ENCODE measurements at regions not wholly inside any gene's neighbourhood (a gene's known extent, or its start where the extent isn't known, plus 50 kb on each side); places are given as distances from the start of the nearest gene placed in this dataset.
"Not testable (repeated sequence)": the region's sequence is repeated elsewhere in the genome, so short reads cannot be mapped to it uniquely, and the experiment has no call there.

DNA sequence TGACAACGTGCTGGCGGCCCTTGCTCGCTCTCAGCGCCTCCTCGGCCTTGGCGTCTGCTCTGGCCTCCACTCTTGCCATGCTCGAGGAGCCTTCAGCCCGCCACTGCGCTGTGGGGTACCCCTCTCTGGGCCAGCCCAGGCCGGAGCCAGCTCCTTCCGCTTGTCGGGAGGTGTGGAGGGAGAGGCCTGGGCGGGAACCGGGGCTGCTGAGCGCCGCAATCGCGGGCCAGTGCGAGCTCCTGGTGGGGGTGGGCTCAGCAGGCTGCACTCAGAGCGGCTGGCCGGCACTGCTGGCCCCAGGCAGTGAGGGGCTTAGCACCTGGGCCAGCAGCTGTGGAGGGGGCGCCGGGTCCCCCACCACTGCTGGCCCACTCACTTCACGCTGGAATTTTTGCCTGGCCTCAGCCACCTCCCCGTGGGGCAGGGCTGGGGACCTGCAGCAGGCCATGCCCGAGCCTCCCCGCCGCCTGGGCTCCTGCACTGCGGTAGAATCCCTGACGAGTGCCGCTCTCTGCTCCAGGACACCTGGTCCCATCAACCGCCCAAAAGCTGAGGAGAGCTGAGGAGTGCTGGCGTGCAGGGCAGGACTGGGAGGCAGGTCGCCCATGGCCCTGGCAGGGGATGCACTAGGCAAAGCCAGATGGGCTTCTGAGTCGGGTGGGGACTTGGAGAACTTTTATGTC is 372.2 kb upstream of the NRG3 start:
- DNase-seq: no peak

DNA sequence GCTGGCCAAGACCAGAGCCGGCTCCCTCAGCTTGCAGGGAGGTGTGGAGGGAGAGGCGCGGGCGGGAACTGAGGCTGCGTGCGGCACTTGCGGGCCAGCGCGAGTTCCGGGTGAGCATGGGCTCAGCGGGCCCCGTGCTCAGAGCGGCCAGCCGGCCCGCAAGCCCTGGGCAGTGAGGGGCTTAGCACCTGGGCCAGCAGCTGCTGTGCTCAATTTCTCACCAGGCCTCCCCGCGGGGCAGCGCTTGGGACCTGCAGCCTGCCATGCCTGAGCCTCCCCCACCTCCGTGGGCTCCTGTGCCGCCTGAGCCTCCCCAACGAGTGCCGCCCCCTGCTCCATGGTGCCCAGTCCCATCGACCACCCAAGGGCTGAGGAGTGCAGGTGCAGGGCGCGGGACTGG is 369.2 kb upstream of the NRG3 start:
- DNase-seq: not testable (repeated sequence)

DNA sequence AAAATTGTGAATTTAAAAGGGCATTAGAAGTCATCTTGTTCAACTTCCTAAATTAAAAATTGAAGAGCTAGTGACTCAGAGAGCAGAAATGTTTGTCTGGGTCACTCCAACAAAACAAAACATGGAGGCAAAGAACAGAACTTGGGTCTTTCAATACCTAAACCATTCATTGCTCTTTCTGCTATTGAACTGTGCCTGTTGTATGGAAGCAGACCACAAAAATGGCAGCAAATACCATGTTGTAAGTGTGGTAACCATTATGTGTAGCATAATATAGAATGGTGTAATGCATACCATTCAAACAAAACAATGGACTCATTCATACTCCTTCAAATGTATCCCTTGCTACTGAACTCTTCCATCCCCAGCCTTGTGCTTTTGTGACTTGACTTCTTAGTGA is 360.2 kb upstream of the NRG3 start:
- no peak for DNase-seq

DNA sequence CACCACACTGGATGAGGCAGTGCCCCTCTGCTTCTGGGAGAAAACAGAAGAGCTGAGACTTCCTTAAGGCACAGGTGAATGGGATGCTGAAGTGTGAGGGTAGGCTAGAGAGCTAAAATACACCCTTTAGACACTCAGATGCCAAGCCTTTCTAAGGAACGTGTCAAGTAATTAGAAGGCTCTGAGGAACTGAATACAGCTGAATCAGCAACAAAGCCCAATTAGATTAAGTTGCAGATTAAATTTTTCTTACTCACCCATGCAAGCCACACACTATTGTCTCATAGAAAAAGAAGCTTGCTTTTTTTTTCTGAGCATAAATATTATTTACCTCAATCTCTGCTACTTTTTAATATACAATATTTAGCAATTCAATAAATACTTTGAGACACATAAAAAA is 354.3 kb upstream of the NRG3 start:
- no peak for DNase-seq

DNA sequence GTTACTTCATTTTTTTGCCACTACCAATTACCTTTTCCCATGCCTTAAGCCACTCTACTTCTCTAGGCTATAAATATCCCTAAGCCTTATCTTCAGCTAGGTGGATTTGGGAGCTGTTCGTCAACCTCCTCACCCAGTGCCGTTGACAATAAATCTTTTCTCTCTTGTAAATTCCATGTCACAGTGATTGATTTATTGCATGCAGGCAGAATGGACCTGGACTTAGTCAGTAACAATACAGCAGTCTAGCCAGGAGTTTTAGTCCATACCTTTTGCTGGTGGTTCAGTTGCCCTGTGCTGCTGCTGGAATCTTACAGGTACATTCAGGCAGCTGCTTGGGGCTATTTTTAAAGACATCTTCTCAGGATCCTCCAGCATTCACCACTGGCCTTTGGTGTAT is 350.5 kb upstream of the NRG3 start:
- no peak for DNase-seq

DNA sequence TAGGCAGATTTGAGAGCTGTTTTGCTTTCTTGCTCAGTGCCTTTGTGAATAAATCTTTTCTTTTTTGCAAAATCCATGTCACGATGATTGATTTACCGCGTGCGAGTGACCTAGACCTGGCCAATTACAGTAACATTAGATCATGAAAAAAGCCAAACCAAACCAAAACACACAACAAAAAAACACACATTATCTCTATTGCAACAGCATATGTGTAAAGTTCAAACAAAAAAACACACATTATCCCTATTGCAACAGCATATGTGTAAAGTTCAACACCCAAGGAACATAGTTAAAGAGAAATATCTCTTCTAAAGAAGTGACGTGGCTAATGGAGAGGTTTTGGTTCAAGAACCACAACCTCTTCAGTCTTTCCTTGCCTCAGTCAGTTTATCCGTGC is 342.6 kb upstream of the NRG3 start:
- DNase-seq: no peak

DNA sequence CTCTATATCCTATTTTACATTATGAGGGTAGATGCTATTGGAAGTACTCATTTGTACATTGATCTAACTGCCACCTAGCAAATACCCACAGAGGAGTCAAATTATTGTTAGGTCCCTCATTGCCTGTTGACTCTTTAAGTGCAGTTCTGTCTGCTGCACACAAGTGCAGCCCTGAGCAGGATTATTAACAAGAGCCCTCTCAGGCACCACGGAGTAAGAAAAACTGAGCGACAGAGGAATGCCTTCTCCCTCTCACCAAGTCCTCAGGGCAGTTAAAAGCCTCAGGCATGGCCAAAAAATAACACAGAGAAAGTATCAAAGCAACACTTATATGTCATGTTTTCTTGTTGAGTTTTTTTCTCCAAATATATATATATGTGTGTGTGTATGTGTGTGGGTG is 340.0 kb upstream of the NRG3 start:
- DNase-seq: no peak

DNA sequence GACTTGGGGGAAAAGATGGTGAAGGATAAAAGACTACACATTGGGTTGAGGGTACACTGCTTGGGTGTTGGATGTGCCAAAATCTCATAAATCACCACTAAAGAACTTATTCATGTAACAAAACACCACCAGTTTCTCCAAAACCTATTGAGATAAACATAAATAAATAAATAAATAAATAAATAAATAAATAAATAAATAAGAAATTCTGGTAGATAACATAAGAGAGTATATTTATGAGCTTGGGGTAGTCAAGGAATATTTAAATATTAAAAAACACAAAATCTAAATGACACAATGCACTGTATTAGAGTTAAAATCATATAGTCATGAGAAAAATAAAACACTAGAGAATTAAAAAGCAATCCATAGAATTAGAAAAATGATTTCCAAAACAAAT is 333.5 kb upstream of the NRG3 start:
- no peak for DNase-seq

DNA sequence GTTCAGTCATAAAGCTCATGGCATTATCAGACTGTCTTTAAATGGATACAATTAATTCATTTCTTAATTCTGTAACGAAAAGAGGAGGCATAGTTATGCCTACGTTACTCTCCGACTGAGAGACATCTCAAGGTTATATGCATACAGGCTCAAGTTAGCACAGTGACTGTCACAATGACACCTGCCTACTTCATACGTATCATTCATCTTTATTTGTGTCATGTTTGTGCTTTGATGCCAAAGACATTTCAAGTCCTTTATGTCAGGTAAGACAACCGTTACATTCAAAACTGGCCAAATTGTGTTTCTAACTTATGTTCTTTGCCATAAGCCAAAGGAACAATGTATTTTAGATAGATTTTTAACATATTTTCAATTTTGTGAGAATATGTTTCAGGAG is 328.8 kb upstream of the NRG3 start:
- DNase-seq: no peak

DNA sequence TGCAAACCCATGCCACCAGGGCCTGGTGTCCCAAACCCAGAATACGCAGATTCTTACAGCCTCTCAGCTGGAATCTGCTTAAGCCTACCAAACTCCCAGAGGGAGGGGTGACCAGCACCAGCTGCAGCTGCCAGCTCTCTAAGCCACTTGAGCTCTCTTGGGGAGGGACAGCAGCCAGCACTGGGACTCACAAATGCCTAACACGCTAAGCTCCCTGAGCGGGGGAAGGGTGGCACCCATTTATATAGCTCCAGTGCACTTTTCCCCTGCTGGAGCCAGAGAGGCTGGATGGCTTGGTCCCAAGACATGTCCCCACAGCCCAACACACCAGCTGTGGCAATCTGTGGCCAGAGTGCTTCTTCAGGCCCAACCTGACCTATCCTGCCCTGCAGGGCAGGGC is 326.8 kb upstream of the NRG3 start:
- no peak for DNase-seq

DNA sequence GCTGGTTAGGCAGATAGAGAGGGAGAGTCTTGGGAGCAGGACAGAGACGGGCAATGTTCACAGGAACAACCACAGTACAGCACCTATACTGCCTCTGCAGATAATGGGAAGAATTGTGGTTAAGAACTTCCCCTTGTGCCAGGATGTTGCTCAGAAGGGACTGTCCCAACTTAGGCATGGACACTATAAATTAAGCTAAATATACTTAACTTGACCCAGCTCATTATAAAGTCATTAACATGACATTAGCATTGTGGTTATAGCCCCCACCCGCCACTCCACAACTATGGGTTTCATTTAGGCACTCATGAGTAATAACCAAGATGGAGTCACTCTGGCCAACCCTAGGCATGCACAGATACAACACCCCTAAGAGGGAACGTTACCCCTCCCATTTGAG is 310.9 kb upstream of the NRG3 start:
- DNase-seq: no peak

DNA sequence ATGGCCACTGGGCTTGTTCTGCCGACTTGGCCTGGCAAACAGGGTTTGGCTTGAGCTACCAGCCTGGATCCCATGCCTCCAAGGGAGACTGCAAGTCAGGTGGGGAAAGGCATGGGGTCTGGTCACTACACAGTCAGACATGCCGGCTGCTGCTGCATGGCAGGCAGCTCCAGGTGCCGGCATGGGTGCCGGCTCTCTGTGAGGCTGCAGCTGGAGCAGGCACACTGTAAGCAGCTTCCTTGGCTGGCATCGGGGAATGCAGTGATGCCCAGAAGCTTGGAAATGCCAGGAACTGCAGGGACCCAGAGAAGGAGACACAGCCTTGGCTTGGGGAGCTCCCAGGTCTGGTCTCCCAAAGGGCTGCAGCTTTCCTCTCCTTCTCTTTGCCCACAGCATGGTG is 305.5 kb upstream of the NRG3 start:
- no peak for DNase-seq

DNA sequence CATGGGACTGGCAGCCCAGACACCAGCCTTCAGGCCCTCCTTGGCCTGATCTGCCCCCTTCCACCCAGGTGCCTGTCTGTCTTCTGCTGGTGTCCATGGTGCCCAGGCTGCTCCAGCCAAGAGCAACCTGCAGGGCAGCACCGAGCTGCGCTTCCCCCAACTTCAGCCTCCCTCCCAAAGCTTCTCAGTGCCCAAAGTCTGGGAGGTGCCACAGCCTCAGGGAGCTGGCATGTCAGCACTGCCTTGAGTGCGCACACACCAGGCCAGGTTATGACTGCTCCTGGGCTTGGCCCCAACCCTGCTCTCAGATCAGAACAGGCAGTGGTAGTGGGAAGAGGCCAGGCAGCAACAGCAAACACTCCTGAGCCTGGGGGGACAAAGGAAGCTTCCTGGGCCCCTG is 304.6 kb upstream of the NRG3 start:
- no peak for DNase-seq

DNA sequence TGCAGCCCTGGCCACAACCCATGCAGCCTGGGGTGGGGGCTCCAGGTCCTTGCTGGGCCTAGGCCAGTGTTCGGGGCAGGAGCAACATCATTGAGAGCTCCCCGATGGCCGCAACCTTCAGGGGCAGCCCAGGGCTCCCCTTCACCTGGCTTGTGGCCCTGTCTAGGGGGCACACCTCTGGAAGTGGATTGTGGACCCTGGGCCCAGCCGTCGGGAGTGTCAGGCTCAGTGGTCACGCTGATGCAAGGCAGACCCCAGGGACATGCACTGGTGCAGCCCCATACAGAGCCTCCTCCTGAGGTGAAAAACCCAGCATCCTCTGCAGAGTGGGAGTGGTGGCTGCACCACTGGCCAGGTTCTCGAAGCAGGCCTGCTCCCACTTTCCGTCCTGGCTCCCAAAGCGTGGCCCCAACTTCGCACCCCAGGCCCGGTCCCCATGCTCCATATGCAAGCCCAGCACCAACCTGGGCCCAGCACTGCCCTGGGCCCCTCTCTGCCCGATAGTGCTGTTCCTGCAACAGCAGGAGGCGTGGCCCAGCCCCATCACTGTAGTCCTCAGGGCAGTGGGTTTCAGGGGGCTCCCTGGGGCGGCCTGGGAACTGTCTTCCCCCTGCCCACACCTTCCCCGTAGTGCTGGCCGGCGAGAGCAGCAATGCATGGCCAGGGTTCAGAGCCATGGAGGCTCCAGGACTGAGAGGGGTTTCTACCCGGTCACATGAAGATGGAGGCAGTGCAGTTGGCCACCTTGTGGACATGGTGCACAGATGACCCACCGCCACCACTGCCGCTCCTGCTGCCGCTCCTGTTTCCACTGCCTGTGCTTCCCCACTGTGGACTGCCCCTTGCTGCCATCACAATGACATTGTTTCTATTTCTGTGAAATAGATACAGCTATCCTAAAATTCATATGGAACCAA is 303.9 kb upstream of the NRG3 start:
- DNase-seq: no peak

DNA sequence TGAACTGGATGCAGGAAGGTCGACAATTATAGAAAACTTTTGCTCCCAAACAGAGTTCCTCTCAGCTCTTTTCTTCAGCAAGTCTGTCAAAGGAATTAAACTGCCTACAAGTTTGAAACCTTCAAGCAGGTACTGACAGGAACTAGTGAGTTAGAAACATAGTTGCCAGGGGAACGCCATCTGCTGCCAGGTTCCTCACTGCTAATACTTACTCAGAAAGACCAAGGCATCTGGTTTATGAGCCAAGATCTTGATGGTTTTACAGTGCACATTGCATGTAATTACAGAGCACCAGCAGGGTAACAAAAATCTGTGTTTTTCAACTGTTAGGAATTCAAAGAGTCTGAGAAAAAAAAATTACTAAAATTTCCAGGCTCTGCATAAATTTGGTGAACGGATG is 300.0 kb upstream of the NRG3 start:
- DNase-seq: no peak

DNA sequence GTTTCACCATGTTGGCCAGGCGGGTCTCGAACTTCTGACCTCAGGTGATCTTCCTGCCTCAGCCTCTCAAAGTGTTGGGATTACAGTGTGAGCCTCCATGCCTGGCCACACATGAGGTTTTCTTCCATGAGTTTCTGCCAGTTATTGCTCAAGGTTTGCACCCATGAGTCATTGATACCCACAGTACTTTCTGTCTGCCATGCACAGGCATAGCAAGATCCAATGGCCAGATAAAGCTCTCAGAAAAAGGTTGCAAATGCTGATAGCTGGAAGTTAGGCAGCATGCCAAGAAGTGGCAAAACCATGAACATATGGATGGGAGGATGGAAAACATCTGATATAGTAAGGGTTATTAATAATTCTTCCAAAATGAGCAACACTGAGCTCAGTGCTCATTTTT is 298.7 kb upstream of the NRG3 start:
- DNase-seq: no peak

DNA sequence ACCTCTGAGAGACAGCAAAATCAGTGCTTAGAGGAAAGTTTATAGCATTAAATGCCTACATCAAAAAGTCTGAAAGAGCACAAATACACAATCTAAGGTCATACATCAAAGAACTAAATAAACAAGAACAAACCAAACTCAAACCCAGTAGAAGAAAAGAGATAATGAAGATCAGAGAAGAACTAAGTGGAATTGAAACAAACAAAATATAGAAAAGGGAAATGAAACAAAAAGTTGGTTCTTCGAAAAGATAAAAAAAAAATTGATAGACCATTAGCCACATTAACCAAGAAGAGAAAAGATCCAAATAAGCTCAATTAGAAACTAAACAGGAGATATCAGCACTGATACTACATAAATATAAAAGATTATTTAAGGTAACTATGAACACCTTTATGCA is 280.0 kb upstream of the NRG3 start:
- no peak for DNase-seq

DNA sequence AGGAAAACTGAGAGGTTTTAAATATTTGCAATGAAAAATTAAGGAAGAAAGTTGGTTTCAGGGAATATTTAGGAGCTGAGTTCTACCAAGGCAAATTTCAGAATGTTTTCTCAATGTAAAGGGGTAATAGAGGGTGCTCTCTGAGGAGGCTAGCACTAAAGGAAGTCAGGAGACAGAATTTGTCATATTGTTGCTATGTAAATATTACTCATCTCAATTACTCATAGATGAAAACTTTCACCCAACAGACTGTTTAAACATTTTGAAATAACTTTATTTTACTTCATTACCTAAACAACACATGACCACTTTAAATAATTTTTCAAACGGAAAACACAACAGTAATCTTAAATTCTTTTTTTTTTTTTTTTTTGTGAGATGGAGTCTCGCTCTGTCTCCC is 274.8 kb upstream of the NRG3 start:
- no peak for DNase-seq

DNA sequence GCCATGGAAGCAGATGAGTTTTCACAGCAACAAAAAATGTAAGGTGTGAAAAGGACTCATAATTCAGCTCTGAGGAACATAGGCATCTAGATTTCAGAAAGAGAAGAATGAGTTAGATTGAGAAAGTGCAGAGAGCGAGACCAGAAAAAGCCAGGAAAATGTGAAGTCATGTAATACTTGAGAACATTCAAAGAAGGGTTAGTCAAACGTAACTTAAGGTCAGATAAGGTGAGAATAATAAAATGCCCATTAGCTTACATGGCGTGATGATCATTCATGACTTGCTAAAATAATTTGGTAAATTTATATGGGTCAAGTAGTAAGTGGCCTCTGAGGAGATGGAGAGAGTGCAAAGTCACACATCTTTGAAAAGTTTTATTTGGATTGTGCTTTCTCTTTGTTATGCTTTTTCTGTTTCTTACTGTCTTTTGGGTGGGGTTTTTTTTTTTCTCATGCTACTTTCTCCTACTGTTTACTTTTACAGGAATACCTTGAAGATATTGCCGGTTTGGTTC is 271.8 kb upstream of the NRG3 start:
- no peak for DNase-seq

DNA sequence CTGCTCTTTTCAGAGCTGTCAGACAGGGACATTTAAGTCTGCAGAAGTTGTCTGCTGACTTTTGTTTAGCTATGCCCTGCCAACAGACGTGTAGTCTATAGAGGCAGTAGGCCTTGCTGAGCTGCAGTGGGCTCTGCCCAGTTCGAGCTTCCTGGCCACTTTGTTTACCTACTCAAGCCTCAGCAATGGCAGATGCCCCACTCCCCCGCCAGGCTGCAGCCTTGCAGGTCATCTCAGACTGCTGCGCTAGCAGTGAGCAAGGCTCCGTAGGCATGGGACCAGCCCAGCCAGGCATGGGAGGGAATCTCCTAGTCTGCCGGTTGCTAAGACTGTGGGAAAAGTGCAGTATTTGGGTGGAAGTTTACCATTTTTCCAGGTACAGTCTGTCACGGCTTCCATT is 230.5 kb upstream of the NRG3 start:
- DNase-seq: not testable (repeated sequence)

DNA sequence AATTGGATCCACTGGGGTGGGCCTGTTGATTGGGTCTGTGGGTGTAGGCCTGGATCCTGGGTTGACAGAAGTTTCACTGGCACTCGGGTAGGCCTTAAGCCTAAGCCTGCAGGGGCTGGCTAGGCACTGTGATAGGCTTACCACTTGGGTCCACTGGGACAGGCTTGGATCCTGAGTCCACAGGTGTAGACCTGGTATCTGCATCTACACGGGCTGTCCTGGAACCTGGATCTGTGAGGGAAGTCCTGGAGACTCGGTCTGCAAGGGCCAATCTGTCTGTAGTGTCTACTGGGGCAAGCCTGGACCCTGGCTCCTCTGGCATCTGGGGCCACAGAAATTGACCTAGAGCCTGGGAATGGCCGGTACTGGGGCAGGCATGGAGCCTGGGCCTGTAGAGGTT is 219.0 kb upstream of the NRG3 start:
- DNase-seq: no peak

DNA sequence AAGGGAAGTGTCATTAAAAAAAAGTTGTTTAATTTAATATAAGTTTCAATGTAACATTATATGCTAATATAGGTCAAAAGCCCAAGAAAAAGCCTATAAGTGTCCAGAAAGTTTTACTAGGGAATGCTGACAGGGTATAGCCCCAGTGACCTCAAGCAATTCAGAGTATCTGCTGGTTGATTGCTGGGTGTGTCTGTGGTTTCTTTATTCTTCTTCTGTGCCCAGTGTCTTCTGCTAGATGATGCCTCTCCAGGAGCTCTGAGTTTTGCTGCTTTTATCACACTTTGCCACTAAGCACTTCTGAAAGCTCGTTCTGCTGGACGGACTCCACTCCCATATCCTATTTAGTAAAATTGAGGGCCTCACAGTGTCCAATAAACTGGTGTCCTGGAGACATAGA is 212.2 kb upstream of the NRG3 start:
- no peak for DNase-seq

DNA sequence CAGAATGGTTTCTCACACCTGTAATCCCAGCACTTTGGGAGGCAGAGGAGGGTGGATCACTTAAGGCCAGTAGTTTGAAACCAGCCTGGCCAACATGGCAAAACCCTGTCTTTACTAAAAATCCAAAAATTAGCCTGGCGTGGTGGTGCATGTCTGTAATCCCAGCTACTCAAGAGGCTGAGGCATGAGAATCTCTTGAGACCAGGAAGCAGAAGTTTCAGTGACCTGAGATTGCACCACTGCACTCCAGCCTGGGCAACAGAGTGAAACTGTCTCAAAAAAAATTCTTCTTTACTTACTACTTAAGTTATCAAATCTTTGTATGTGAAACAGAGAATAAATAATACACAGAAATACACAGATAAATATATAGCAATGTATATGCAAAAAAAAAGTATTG is 210.2 kb upstream of the NRG3 start:
- not testable (repeated sequence) for DNase-seq

DNA sequence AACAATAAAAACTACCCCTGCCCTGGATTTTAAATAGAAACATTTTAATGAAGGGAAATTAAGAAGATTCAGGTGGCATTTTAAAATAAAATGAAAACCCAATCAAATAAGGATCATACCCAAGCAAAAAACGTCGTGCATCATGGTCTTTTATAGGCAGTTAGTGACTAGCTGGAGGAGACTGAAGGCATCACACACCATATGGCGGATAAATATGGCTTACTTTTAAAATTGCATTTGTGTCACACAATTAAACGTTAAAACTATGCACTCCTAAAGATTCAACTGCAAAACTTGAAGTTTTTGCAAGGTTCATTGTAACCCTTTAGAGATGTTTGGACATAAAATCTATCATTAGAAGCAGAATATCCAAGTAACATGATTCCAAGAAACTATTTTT is 200.1 kb upstream of the NRG3 start:
- no peak for DNase-seq

DNA sequence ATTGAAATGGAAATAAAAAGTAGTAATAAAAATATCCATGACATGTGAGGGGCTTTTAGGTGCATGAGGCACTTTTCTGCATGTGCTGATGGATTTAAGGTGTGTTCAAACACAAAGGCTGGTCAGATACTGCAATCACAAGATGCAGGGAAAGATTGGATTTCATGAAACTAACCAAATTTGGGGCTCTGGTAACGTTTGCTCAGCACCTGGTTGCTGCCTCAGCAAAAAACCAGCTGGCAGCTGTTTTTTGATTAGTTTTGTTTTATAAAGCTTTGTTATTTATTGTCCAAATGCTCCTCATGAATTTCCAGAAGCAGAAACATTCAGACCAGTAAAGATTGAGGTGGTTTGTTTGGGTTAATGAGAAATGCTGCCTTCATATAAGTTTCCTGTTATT is 195.7 kb upstream of the NRG3 start:
- no peak for DNase-seq

Data from stimulated activated naive CD4-positive, alpha-beta T cell (primary cell).